WERI-Rb-1 (cell line): ENCODE measurements at regions not wholly inside any gene's neighbourhood (a gene's known extent, or its start where the extent isn't known, plus 50 kb on each side); places are given as distances from the start of the nearest gene placed in this dataset.

ENCODE experiments used
- DNase-seq: peaks from one replicate; pipeline ENCODE4 v3.0.0-alpha.2; 2020
- H3K27ac ChIP-seq: fragments of 250-450 bp; sonication (Bioruptor Pico); 2 replicates; pipeline ENCODE4 v1.5.1; 2020; ENCODE audit warnings: mild to moderate bottlenecking, moderate library complexity
- H3K27me3 ChIP-seq: fragments of 250-450 bp; sonication (Bioruptor Pico); 2 replicates; pipeline ENCODE4 v1.5.1; 2021; ENCODE audit warnings: mild to moderate bottlenecking, low read depth, moderate library complexity; ENCODE audit not compliant: insufficient read depth, severe bottlenecking
- H3K36me3 ChIP-seq: fragments of 250-450 bp; sonication (Bioruptor Pico); 2 replicates; pipeline ENCODE4 v1.5.1; 2020; ENCODE audit warnings: mild to moderate bottlenecking, moderate library complexity
- H3K4me3 ChIP-seq: 2 replicates; pipeline ENCODE4 v1.5.1; 2011; ENCODE audit warnings: low read depth, mild to moderate bottlenecking, control low read depth, low read length
- H3K9me3 ChIP-seq: fragments of 250-450 bp; sonication (Bioruptor Pico); 2 replicates; pipeline ENCODE4 v1.5.1; 2021; ENCODE audit warnings: mild to moderate bottlenecking, moderate library complexity; ENCODE audit not compliant: severe bottlenecking
- CTCF ChIP-seq: IDR thresholded peaks from 2 replicates; pipeline ENCODE4 v1.5.1; 2011; ENCODE audit warnings: low read depth, mild to moderate bottlenecking, control low read depth, inconsistent platforms, low read length

DNA sequence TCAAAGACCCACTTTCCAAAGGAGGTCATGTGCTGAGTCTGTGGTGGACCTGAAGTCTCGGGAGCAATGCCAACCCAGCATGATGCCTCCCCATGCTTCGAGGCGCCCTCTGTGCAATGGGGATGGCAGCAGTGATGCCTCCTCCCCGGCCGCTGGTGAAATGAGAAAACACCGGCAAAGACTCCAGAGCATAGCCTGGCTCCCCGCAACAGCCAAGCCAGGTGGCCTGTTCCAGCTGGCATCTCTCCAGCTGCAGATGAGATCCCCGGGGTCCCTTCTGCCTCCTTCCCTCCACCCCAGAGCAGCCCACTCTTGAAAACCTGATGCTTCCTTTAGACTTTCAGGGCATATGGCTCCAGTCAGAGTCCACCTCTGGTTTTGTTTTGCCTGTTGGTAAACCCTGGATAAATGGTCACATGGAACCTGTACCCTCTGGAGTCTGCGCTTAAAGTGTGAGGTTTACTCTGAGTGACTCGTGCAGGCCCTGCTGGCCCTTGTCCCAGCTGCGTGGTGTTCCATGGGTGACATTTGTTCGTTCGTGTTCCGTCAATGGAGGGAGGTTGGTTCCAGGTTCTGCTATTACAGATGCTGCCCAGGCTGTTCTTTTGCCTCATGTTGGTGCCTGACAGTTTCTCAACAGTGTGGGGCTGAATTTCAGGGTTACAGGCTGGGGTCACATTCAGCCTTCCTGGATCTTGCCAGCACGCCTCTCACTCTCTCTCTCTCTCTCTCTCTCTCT is 181.8 kb upstream of the CIBAR2 start:
- Histone ChIP-seq H3K9me3 (no peaks in the 10 kb centered on the region), H3K4me3 (no peak overlapping the region)
- DNase-seq: no peak

GRCh38 chr16:85294810-85295508 is 182.7 kb upstream of the CIBAR2 start:
- no peak for TF ChIP-seq CTCF
- Histone ChIP-seq H3K27ac (no peak overlapping the region), H3K27me3 (no peaks in the 10 kb centered on the region)

More for the DNA sequence above, 181.8 kb upstream of the CIBAR2 start:
- Histone ChIP-seq H3K36me3 (no peaks in the 10 kb centered on the region), H3K27me3 (no peaks in the 10 kb centered on the region), H3K27ac (no peak overlapping the region)
- no peak for TF ChIP-seq CTCF

GRCh38 chr16:85296859-85297660 is 184.8 kb upstream of the CIBAR2 start:
- TF ChIP-seq CTCF: peak; percentile 56
- Histone ChIP-seq H3K9me3 (no peaks in the 10 kb centered on the region), H3K27me3 (no peaks in the 10 kb centered on the region), H3K36me3 (no peaks in the 10 kb centered on the region), H3K27ac (no peak overlapping the region), H3K4me3 (no peak overlapping the region)
- peak; percentile 40 for DNase-seq

More at GRCh38 chr16:85294810-85295508, 182.7 kb upstream of the CIBAR2 start:
- Histone ChIP-seq H3K9me3 (no peaks in the 10 kb centered on the region), H3K36me3 (no peaks in the 10 kb centered on the region), H3K4me3 (no peak overlapping the region)
- DNase-seq: no peak

DNA sequence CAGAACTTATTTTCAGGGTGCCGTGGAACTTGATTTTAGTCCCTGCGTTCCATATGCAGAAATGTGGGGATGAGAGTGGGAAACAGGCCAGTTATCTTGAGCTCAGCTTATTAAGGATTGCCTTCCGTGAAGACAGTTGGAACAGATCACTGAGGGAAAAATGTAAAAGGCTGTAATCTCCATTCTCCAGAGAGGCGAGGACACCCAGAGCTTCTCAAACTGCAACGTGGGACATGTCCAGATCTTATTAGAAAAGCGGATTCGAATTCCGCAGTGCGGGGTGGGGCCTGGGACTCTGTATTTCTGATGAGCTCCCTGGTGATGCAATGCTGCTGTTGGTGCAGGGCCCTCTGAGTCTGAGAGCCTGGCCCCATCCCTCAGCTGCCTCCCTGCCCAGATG is 185.6 kb upstream of the CIBAR2 start:
- H3K36me3 ChIP-seq: no peaks in the 10 kb centered on the region
- no peak for DNase-seq
- no peaks in the 10 kb centered on the region for H3K9me3 ChIP-seq
- TF ChIP-seq CTCF: no peak
- no peak overlapping the region for H3K27ac ChIP-seq
- no peak overlapping the region for H3K4me3 ChIP-seq
- H3K27me3 ChIP-seq: no peaks in the 10 kb centered on the region

- Histone ChIP-seq H3K36me3 (no peaks in the 10 kb centered on the region), H3K27me3 (no peaks in the 10 kb centered on the region), H3K27ac (peak overlapping the region; percentile 95), H3K9me3 (no peaks in the 10 kb centered on the region), H3K4me3 (no peak overlapping the region)
- TF ChIP-seq CTCF: no peak
- DNase-seq: no peak
Measured at GRCh38 chr16:85300406-85300968, 188.2 kb upstream of the CIBAR2 start.
